Stimulated activated memory B cell treated with anti-CD40 and anti-IgM and Interleukin-4, amounts not matched to agents 10 μg/mL and 1 μg/mL and 100 μg/mL, for 72 hours (primary cell): ENCODE measurements at regions not wholly inside any gene's neighbourhood (a gene's known extent, or its start where the extent isn't known, plus 50 kb on each side); places are given as distances from the start of the nearest gene placed in this dataset.

Experiments used
- ATAC-seq: fragments of 150-1000 bp; cut with Tn5 transposase; 2 replicates; pipeline ENCODE4 v1.10.0; 2021
- H3K27ac Mint-ChIP-seq: one replicate; pipeline ENCODE4 v1.8.0; 2022; ENCODE audit warnings: mild to moderate bottlenecking, mixed read lengths
- H3K27me3 Mint-ChIP-seq: one replicate; pipeline ENCODE4 v1.8.0; 2022; ENCODE audit warnings: mixed read lengths
- H3K36me3 Mint-ChIP-seq: one replicate; pipeline ENCODE4 v1.8.0; 2022; ENCODE audit warnings: mixed read lengths
- H3K4me1 Mint-ChIP-seq: one replicate; pipeline ENCODE4 v1.8.0; 2022; ENCODE audit warnings: mixed read lengths
- H3K4me3 Mint-ChIP-seq: one replicate; pipeline ENCODE4 v1.8.0; 2022; ENCODE audit warnings: mild to moderate bottlenecking, moderate library complexity, mixed read lengths
- H3K9me3 Mint-ChIP-seq: one replicate; pipeline ENCODE4 v1.8.0; 2022; ENCODE audit warnings: mixed read lengths

DNA sequence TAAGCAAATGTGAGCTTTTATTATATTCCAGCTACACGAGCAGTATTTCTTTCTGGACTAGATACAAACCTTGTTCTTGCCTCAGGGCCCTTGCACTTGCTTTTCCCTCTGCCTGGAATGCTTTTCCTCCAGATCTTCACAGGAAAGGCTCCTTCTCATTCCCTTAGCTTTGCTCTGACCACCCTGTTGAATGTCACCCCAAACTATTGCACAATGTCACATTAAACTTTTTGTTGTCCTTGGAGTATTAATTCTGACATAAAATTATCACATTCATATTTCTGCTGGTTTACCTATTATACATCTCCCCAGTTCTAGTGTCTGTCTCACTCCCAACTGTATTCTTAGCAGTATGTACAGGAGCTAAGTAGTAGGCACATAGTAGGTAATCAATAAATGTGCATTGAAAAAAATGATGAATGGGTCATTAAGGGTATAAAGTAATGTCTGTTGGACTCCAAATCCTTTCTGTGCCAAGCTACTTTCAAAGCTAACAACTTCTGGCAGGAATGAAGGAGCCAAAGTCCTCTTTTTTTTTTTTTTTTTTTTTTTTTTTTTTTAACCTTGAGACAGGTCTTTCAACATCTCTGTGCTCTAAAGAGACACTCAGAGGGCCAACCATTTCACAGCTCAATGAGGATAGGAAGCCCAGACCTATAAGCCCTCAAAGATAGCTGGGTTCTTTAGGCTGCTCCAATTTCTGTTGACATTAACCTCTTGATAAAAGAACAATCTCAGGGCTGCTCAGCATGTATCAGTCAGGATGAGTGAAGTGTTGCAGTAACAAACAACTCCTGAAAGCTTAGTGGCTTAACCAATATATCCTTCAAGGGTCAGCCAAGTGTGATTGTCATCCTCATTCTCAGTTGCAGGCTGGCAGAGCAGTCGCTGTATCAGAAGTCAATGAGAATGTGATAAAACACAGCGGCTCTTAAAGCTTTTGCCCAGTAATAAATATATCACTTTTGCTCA lies 424.4 kb upstream of the TBX3 start:
- Mint-ChIP-seq H3K4me1 (no peaks in the 10 kb centered on the region), H3K36me3 (no peaks in the 10 kb centered on the region)
- ATAC-seq: no peak

DNA sequence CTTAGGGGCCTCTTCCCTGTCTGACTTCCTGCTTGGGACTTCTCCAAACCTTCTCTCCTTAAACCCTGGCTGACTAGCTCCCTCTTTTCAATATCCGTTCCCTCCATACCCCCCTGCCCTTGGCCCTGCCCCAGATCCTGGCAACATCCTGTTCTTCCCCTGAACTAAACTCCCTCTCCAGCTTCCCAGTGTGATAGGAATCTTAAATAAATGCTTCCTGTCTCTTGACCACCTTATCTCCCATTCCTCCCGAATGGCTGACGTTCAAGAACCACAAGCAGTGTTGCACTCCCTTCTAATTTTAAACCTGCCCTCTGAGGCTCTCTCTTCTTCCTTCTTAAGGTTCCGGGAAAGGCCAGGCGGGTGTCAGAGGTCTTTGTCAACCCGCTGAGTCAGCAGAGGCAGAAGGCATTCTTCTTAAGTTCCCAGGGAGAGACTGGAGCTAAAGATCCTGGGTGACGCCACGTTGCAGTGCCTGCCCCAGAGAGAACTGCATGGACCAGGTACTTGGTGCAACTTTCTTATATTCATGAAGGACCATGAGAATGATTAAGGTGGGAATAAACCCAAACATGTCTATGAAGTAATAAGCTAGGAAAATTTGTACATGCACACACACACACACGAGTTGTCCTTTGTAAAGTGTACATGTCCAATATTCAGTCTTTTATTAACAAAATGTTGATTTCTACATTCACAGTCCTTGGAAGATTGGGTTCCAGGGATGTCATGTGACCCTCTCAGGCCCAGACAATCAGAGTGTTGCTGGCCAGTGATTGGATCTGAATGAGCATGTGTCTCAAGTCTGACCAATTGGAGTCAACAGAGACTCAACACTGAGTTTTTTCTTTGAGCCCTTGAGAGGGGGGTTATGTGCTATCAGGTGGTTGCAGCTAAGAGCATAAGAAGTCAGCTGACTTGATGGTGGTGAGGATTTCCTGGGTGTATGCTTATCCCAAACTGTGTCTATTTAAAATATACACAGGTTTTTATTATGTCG lies 420.2 kb upstream of the TBX3 start:
- ATAC-seq: no peak
- Mint-ChIP-seq H3K27ac (no peak overlapping the region), H3K9me3 (peaks cover 20% of the 10 kb centered on the region), H3K4me1 (no peaks in the 10 kb centered on the region), H3K4me3 (no peak overlapping the region), H3K27me3 (no peaks in the 10 kb centered on the region), H3K36me3 (no peaks in the 10 kb centered on the region)

More for the DNA sequence above, 424.4 kb upstream of the TBX3 start:
- Mint-ChIP-seq H3K4me3 (no peak overlapping the region), H3K27me3 (no peaks in the 10 kb centered on the region), H3K27ac (no peak overlapping the region), H3K9me3 (peaks cover 7% of the 10 kb centered on the region)

DNA sequence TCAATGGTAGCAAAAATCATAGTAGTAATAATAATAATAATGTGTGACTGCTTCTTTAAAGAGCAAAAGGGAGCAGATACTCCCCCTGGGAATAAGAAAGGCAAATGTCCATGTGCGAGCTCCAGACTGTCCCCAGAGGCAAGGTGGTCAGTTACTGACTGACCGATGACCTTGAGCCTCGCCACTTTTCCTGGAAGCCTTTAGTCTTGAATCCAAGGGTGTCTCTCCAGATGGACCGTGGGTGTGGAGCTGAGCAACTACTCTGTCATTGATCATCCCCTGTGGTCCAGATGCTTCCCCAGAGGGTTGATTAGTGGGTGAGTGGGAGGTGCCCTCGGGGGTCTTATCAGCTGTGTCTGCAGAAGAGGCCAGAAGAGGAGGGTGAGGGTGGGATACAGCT lies 418.5 kb upstream of the TBX3 start:
- H3K27me3 Mint-ChIP-seq: no peaks in the 10 kb centered on the region
- no peak overlapping the region for H3K27ac Mint-ChIP-seq
- H3K36me3 Mint-ChIP-seq: no peaks in the 10 kb centered on the region
- no peak overlapping the region for H3K4me3 Mint-ChIP-seq
- H3K9me3 Mint-ChIP-seq: peaks cover 28% of the 10 kb centered on the region
- H3K4me1 Mint-ChIP-seq: no peaks in the 10 kb centered on the region
- ATAC-seq: no peak

GRCh38 chr12:115101520-115101919 lies 417.5 kb upstream of the TBX3 start:
- no peaks in the 10 kb centered on the region for H3K36me3 Mint-ChIP-seq
- H3K4me1 Mint-ChIP-seq: no peaks in the 10 kb centered on the region
- H3K27ac Mint-ChIP-seq: no peak overlapping the region
- H3K9me3 Mint-ChIP-seq: peaks cover 28% of the 10 kb centered on the region
- no peak overlapping the region for H3K4me3 Mint-ChIP-seq
- no peaks in the 10 kb centered on the region for H3K27me3 Mint-ChIP-seq
- ATAC-seq: no peak

GRCh38 chr12:115097416-115097815 lies 413.4 kb upstream of the TBX3 start:
- no peak overlapping the region for H3K27ac Mint-ChIP-seq
- no peaks in the 10 kb centered on the region for H3K4me1 Mint-ChIP-seq
- H3K9me3 Mint-ChIP-seq: peaks cover 23% of the 10 kb centered on the region
- ATAC-seq: no peak
- no peaks in the 10 kb centered on the region for H3K36me3 Mint-ChIP-seq
- H3K27me3 Mint-ChIP-seq: no peaks in the 10 kb centered on the region
- no peak overlapping the region for H3K4me3 Mint-ChIP-seq

DNA sequence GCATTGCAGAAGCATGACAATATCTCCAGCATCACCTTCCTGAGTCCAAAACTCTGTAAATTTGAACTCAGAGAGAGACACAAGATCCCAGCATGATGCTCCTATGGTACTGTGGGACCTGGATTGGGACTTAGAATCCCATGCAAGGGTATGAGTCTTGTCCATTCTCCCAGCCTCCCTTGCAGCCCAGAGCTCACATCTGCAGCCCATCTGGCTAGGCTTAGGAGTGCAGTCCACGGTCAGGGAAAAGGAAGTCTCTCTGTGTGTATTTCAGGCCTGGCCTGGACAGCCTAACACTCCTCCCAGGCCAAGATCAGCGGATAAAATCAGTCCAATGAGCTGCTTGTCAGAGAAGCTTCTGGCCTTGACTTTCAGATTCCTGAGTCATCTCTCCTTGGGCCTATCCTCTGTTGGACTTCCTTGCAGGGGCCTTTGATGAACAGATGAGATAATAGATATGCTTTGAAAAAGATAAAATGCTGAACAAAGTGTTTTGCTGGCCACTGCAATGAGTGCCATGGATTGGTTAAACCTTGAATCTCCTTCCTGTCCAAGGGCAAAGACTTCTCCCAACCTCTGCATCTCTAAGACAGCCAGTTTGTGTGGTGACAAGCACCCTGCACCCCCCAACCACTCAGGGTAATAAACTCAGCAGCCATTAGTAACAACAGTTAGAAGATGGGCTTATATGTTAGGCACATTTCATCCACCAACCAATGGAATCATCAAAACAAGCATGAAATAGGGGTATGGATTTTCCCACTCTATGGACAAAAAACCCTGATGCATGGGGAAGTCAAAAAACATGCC lies 412.8 kb upstream of the TBX3 start:
- H3K4me1 Mint-ChIP-seq: no peaks in the 10 kb centered on the region
- no peaks in the 10 kb centered on the region for H3K27me3 Mint-ChIP-seq
- H3K4me3 Mint-ChIP-seq: no peak overlapping the region
- no peak overlapping the region for H3K27ac Mint-ChIP-seq
- no peaks in the 10 kb centered on the region for H3K36me3 Mint-ChIP-seq
- H3K9me3 Mint-ChIP-seq: peaks cover 19% of the 10 kb centered on the region
- no peak for ATAC-seq

DNA sequence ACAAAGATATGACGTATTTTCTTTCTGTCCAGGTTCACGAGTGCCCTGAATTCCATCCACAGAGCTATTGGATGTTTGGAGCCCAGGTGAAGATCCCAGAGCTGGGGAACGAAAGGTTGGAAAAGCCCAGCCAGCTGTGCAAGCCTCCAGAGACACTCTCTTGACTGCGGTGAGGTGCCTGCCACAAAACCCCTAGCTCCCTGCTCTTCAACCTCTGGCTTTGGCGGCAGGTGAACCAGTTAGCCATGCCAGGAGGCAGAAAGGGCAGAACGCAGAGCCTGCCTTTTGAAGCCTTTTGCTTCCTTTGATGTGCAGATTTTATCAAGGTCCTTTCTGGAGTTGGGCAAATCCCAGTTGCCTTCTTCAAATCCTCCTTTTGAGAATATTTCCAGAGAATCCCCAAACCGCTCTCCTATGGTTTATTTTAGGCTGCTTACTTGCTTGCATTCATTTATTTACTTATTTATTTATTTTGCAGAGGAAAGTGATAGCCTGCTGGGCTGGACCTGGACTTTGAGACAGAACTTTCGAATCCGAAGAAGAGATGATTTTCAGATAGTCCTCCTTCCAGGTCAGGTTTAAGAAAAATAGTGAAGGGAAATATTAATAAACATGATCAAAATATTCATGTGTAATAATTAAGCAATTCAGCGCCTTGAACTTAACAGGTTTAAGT lies 411.2 kb upstream of the TBX3 start:
- no peak overlapping the region for H3K27ac Mint-ChIP-seq
- H3K27me3 Mint-ChIP-seq: no peaks in the 10 kb centered on the region
- H3K36me3 Mint-ChIP-seq: no peaks in the 10 kb centered on the region
- ATAC-seq: no peak
- H3K4me1 Mint-ChIP-seq: no peaks in the 10 kb centered on the region
- no peak overlapping the region for H3K4me3 Mint-ChIP-seq
- H3K9me3 Mint-ChIP-seq: peaks cover 20% of the 10 kb centered on the region

- ATAC-seq: no peak
- no peaks in the 10 kb centered on the region for H3K4me1 Mint-ChIP-seq
- H3K9me3 Mint-ChIP-seq: peaks cover 15% of the 10 kb centered on the region
- H3K36me3 Mint-ChIP-seq: no peaks in the 10 kb centered on the region
- H3K4me3 Mint-ChIP-seq: no peak overlapping the region
- H3K27me3 Mint-ChIP-seq: no peaks in the 10 kb centered on the region
- H3K27ac Mint-ChIP-seq: no peak overlapping the region
Measured at GRCh38 chr12:115094163-115094816, 410.3 kb upstream of the TBX3 start.

DNA sequence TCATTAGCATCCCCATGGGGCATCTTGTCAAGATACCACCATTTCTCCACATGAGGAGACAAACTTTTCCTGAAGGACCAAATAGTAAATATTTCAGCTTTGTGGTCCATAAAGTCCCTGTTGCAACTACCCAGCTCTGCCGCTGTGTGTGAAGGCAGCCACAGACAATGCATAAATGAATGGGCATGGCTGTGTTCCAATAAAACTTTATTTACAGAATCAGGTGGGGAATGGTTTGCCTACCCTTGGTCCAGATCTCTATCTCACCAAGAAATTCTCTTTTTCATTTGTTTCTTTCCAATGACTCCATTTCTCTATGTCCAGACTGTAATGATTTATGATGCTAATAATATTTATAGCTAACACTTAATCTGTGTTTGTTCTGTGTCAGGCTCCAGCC lies 409.3 kb upstream of the TBX3 start:
- Mint-ChIP-seq H3K36me3 (no peaks in the 10 kb centered on the region), H3K27ac (no peak overlapping the region), H3K27me3 (no peaks in the 10 kb centered on the region), H3K4me1 (no peaks in the 10 kb centered on the region), H3K4me3 (no peak overlapping the region), H3K9me3 (peaks cover 10% of the 10 kb centered on the region)
- no peak for ATAC-seq

- Mint-ChIP-seq H3K27ac (no peak overlapping the region), H3K9me3 (peaks cover 9% of the 10 kb centered on the region), H3K4me3 (no peak overlapping the region), H3K36me3 (no peaks in the 10 kb centered on the region), H3K4me1 (no peaks in the 10 kb centered on the region), H3K27me3 (no peaks in the 10 kb centered on the region)
- no peak for ATAC-seq
Measured at GRCh38 chr12:115090783-115091182, 406.8 kb upstream of the TBX3 start.

- no peaks in the 10 kb centered on the region for H3K4me1 Mint-ChIP-seq
- no peak for ATAC-seq
- no peak overlapping the region for H3K4me3 Mint-ChIP-seq
- peaks cover 9% of the 10 kb centered on the region for H3K9me3 Mint-ChIP-seq
- no peak overlapping the region for H3K27ac Mint-ChIP-seq
- no peaks in the 10 kb centered on the region for H3K27me3 Mint-ChIP-seq
- no peaks in the 10 kb centered on the region for H3K36me3 Mint-ChIP-seq
Measured at GRCh38 chr12:115088995-115089841, 405.2 kb upstream of the TBX3 start.

GRCh38 chr12:115088328-115088994 lies 404.5 kb upstream of the TBX3 start:
- ATAC-seq: no peak
- Mint-ChIP-seq H3K36me3 (no peaks in the 10 kb centered on the region), H3K27me3 (no peaks in the 10 kb centered on the region), H3K4me1 (no peaks in the 10 kb centered on the region), H3K9me3 (peaks cover 9% of the 10 kb centered on the region), H3K4me3 (no peak overlapping the region), H3K27ac (no peak overlapping the region)

- Mint-ChIP-seq H3K27ac (no peak overlapping the region), H3K36me3 (no peaks in the 10 kb centered on the region), H3K4me1 (no peaks in the 10 kb centered on the region), H3K4me3 (no peak overlapping the region), H3K27me3 (no peaks in the 10 kb centered on the region), H3K9me3 (peaks cover 7% of the 10 kb centered on the region)
- no peak for ATAC-seq
Measured at GRCh38 chr12:115085594-115085993, 401.6 kb upstream of the TBX3 start.
